ENCODE measurements at regions not wholly inside any gene's neighbourhood (a gene's known extent, or its start where the extent isn't known, plus 50 kb on each side); places are given as distances from the start of the nearest gene placed in this dataset.

DNA sequence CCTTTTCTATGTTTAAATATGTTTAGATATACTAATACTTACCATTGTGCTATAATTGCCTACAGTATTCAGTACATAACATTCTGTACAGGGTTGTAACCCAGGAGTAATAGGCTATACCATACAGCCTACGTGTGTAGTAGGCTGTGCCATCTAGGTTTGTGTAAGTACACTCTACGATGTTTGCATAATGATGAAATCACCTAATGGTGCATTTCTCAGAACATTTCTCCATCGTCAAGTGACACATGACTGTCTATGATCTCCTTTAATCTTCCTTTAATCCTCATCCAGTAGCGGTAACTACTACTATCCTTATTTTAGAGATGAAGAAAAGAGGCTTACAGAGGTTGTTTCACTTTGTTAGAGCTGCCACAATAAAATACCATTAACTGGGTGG lies 369.2 kb downstream of the PLK2 start:
- DNase-seq, result no peak

GRCh38 chr5:58088941-58089340 lies 370.9 kb downstream of the PLK2 start:
- no peak for DNase-seq

GRCh38 chr5:58087905-58088304 lies 372.0 kb downstream of the PLK2 start:
- DNase-seq, result no peak

GRCh38 chr5:58087123-58087522 lies 372.8 kb downstream of the PLK2 start:
- DNase-seq, result no peak

GRCh38 chr5:58085800-58086199 lies 374.1 kb downstream of the PLK2 start:
- DNase-seq, result no peak

DNA sequence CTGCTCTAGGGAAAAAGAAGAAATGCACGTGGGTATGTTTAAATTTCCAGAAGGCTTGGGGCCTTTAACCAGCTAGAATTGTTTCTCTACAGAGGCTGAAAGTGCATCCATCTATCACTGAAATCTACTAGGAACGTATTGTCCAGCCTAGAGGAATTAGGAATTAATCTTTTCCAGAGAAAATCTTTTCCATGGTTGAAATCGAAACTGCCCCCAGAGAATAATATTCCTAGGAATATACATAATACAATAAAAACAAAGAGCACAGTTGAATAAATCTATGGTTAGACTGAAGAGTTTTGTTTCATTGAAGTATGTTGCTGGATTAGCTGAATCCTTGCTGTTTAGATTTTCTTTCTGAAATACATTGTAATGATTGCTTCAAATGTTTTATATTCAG lies 378.5 kb downstream of the PLK2 start:
- DNase-seq, result no peak

- no peak for DNase-seq
Measured at GRCh38 chr5:58080573-58080972, 379.3 kb downstream of the PLK2 start.

DNA sequence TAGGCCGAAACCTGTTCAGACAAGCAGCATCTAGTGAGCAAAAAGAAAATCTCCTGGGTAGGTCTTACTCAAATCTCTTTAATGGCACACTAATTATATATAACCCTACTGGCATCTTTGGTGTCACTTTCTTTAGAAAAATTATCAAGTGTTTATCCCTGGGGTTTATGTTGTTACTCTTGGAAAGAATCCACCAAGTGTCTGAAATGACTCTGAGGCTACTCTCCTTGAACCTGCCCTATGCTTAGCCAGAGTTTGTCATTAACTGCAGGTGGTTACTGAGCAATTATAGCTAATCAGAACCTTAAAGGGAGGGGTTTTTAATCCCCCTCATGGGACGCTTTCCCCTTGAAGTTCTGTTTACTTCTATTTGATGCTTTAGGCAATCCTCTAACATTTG lies 381.9 kb downstream of the PLK2 start:
- no peak for DNase-seq

- no peak for DNase-seq
Measured at GRCh38 chr5:58077416-58077815, 382.5 kb downstream of the PLK2 start.

- DNase-seq, result no peak
Measured at GRCh38 chr5:58076483-58077257, 383.2 kb downstream of the PLK2 start.

GRCh38 chr5:58075907-58076306 lies 384.0 kb downstream of the PLK2 start:
- DNase-seq, result no peak

- no peak for DNase-seq
Measured at GRCh38 chr5:58074717-58075116, 385.2 kb downstream of the PLK2 start.

GRCh38 chr5:58074222-58074621 lies 385.7 kb downstream of the PLK2 start:
- no peak for DNase-seq

DNA sequence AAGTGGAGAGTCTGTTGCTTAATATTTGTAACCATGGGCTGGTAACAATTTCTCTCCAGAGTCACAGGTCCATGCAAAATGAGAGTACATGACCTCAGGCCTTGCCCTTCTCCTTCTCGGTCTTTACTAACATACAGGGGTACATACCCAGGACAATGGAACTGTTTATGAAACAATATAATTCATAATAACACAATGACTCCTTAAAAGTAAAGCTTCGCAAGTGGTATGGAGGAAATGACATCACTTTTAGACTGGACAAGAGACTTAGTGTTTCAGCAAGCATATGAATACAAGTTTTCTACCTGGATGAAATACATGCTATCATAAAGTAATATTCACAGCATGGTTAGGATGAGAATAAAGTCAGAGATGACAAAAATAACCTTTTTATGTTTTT lies 386.6 kb downstream of the PLK2 start:
- DNase-seq, result no peak

DNA sequence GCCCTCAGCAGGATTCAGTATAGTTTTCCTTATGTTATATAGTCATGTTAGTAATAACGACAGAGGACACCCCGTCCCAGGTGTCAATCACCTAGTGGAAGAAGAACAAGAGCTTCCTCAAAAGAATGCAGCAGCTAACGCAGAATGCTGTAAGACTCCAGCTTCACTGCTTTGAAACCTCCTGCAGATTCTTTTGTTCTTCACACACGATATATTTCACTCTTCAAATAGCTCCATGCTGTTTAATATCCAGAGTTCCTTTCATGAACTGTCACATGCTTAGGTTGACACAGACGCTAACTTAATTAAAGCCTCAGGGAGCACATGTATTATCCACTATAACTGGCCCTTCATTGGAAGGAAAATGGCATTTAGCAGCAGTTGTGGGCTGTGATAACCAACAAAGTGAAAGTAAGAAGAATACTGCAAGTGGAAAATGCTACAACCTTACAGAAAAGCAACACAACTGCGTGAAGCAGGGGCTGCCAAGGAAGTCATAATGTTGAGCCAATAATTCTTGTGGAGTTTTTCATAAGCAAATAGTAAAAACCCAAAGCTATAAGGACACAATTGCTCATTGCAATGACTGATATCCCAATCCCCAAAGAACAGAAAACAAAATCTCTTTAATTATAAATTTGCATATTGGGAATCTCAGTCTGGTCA lies 387.5 kb downstream of the PLK2 start:
- DNase-seq, result no peak

DNA sequence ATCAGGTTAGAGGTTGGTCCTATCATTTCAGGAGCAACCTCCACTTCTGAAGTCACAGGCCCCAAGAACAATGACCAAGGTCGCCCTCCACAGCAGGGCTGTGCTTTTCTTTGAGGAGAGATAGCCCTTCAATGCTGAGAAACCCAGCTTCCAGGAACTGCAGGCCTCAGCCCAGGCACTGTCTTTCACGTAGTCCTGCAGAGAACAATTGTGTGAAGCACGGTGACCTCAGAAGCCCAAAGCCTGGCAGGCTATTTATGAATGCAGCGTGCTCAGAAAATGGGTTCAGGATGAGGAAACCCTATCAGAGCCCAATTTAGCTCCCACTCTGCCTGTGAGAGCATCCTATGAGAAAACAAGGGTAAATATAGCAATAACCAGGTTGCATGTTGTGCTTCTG lies 388.3 kb downstream of the PLK2 start:
- no peak for DNase-seq

- no peak for DNase-seq
Measured at GRCh38 chr5:58069846-58070245, 390.0 kb downstream of the PLK2 start.

DNA sequence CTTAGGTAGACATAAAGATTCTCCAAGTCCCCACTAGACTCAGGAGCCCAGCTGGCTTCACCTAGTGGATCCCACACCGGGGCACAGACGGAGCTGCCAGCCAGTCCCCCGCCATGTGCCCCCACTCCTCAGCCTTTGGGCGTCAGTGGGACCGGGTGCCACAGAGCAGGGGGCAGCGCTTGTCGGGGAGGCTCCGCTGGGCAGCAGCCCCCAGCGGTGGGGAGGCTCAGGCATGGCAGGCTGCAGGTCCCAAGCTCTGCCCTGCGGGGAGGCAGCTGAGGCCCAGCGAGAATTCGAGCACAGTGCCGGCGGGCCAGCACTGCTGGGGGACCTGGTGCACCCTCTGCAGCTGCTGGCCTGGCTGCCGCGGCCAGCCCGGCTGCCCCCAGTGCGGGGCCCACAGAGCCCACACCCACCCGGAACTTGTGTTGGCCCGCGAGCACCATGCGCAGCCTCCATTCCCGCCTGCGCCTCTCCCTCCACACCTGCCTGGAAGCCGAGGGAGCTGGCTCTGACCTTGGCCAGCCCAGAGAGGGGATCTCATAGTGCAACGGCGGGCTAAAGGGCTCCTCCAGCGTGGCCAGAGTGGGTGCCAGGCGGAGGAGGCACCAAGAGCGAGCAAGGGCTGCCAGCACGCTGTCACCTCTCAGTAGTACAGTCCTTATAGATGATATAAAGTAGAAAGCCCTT lies 390.7 kb downstream of the PLK2 start:
- no peak for DNase-seq

- DNase-seq, result no peak
Measured at GRCh38 chr5:58066557-58066956, 393.3 kb downstream of the PLK2 start.

DNA sequence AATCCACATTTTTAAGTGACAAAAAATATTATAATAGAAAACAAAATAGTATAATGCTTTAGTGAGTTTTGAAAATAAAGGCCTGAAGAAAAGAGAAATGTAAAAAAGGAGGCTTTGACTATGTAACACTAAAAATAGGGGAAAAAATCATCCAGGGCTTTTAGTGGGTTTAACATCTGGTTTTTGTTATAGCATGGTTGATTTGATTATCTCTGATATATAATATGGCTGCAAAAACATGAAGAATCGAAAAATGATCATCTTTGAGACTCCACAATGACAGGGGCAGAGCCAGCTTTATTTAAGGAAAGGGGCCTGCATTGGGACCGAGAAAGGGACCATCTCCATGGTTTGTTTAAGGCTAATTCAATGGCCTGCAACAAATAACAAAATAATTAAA lies 393.8 kb downstream of the PLK2 start:
- no peak for DNase-seq

DNA sequence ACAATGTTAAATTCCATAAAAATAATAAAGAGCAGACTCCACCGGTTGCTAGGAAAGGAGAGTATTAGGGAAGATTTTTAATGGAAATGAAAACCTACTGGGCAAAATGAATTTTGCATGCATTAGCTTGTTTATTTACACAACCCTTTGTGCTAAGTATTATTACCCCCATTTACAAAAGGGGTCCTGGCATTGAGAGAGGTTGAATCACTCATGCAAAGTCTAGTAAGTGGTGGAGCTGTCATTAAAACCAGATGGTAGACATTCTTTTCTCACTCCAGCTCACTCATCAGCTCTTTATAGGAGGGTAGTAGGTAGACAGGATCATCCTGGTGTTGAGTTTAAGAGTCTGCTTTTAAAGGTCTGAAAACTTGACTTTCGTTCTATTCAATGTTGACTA lies 395.1 kb downstream of the PLK2 start:
- no peak for DNase-seq

GRCh38 chr5:58060996-58061395 lies 398.9 kb downstream of the PLK2 start:
- DNase-seq, result no peak

- DNase-seq, result no peak
Measured at GRCh38 chr5:58057324-58057723, 402.6 kb downstream of the PLK2 start.

DNA sequence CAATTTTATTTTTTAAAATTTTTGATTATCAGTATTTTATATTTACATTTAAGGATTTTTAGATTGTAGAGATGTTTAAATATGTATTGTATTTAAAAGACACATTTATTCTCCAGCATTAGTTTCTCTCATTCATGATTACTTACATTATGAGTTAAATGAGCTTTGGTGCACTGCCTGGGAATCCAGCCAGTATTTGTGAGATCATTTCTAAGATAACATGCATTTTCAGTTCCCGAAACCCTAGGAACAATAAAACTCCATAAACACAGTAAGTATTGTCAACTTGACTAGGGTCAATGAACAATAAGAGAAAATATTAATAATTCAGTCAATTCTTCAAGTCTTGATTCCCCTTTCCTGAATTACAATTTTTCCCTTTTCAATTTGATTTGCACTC lies 403.3 kb downstream of the PLK2 start:
- DNase-seq, result no peak

All from NCI-H1436 treated with DMSO at 0.1 percent for 48 hours (cell line).